SK-N-SH (cell line): ENCODE measurements at regions not wholly inside any gene's neighbourhood (a gene's known extent, or its start where the extent isn't known, plus 50 kb on each side); places are given as distances from the start of the nearest gene placed in this dataset.
A peak's percentile ranks its signal among the peaks of the same experiment; 100 is the strongest.

Source experiments
- CTCF ChIA-PET: fragments of 300-600, 350-600 bp; formaldehyde crosslinking; extraction: SDS; loops from one replicate; lab custom pipeline; 2021; lab: Yijun Ruan, JAX
- POLR2A ChIA-PET: fragments of 350-600 bp; sonication (Branson Sonifier 250); formaldehyde crosslinking; extraction: SDS; loops from one replicate; lab custom pipeline; 2020; ENCODE audit warnings: antibody characterized with exemption, inconsistent platforms; lab: Yijun Ruan, JAX
- DNase-seq: peaks from one replicate; pipeline ENCODE4 v3.0.0; 2012
- H2AFZ ChIP-seq: fragments of 200-600 bp; sonication (generic); 2 replicates; pipeline ENCODE4 v1.8.1; 2016; ENCODE audit warnings: antibody characterized with exemption, mild to moderate bottlenecking, low read depth
- H3F3A ChIP-seq: fragments of 200-600 bp; sonication (generic); replicated peaks from 2 replicates; pipeline ENCODE3; 2016; ENCODE audit warnings: antibody characterized with exemption, mild to moderate bottlenecking; ENCODE audit not compliant: insufficient read depth
- H3K27ac ChIP-seq, 2 experiments: fragments of 200-500 bp in 1 of 2; fragments of 200-600 bp in 1 of 2; sonication (Bioruptor generic) in 1 of 2; sonication (generic), shearing (Covaris generic) in 1 of 2; 2 replicates each; pipeline versions ENCODE4 v1.5.1 to v1.6.1; 2014 to 2016; ENCODE audit warnings: low read depth in 2 of 2, inconsistent platforms in 1 of 2, low read length in 1 of 2, mild to moderate bottlenecking in 1 of 2, mixed read lengths in 1 of 2
- H3K27me3 ChIP-seq: fragments of 200-600 bp; sonication (generic), shearing (Covaris generic); 2 replicates; pipeline ENCODE4 v1.6.1; 2016; ENCODE audit warnings: mixed run types; ENCODE audit not compliant: insufficient read depth
- H3K36me3 ChIP-seq, 2 experiments: fragments of 200-500 bp in 1 of 2; fragments of 200-600 bp in 1 of 2; sonication (Bioruptor generic) in 1 of 2; sonication (generic) in 1 of 2; replicated peaks in 1 of 2; 2 replicates each; pipeline versions ENCODE3 to v1.5.1; 2014 to 2016; ENCODE audit warnings: low read length in 1 of 2, mild to moderate bottlenecking in 1 of 2; ENCODE audit not compliant: insufficient read depth in 2 of 2, control insufficient read depth in 1 of 2
- H3K4me1 ChIP-seq, 2 experiments: fragments of 200-500 bp in 1 of 2; fragments of 200-600 bp in 1 of 2; sonication (Bioruptor generic) in 1 of 2; sonication (generic), shearing (Covaris generic) in 1 of 2; 2 replicates each; pipeline versions ENCODE4 v1.5.1 to v1.6.1; 2014 to 2016; ENCODE audit warnings: low read depth in 1 of 2, low read length in 1 of 2, mixed run types in 1 of 2; ENCODE audit not compliant: insufficient read depth in 2 of 2, control insufficient read depth in 1 of 2
- H3K4me2 ChIP-seq: fragments of 200-600 bp; sonication (generic), shearing (Covaris generic); 2 replicates; pipeline ENCODE4 v1.6.1; 2017; ENCODE audit warnings: mixed run types
- H3K4me3 ChIP-seq, 2 experiments: fragments of 200-500 bp in 1 of 2; fragments of 200-600 bp in 1 of 2; sonication (Bioruptor generic) in 1 of 2; sonication (generic), shearing (Covaris generic) in 1 of 2; 2 replicates each; pipeline versions ENCODE4 v1.5.1 to v1.8.1; 2014 to 2016; ENCODE audit warnings: low read depth in 2 of 2, inconsistent platforms in 1 of 2, low read length in 1 of 2, mild to moderate bottlenecking in 1 of 2, mixed read lengths in 1 of 2, moderate library complexity in 1 of 2
- H3K79me2 ChIP-seq: fragments of 200-600 bp; sonication (generic); 2 replicates; pipeline ENCODE4 v1.8.1; 2017; ENCODE audit warnings: mild to moderate bottlenecking; ENCODE audit not compliant: insufficient read depth
- H3K9ac ChIP-seq: fragments of 200-600 bp; sonication (generic); 2 replicates; pipeline ENCODE4 v1.6.1; 2017; ENCODE audit warnings: mixed run types
- H3K9me2 ChIP-seq: fragments of 200-600 bp; sonication (generic); 2 replicates; pipeline ENCODE4 v1.6.1; 2017; ENCODE audit warnings: mixed run types
- H3K9me3 ChIP-seq: fragments of 200-600 bp; sonication (generic); 2 replicates; pipeline ENCODE4 v1.6.1; 2017; ENCODE audit warnings: mixed run types, mild to moderate bottlenecking, moderate library complexity
- H4K20me1 ChIP-seq: fragments of 200-600 bp; sonication (generic); 2 replicates; pipeline ENCODE4 v1.6.1; 2017; ENCODE audit warnings: mild to moderate bottlenecking, mixed run types; ENCODE audit not compliant: insufficient read depth
- CTCF ChIP-seq: fragments of 200-600 bp; sonication (generic); IDR thresholded peaks from 2 replicates; pipeline ENCODE4 v1.6.1; 2017; ENCODE audit warnings: antibody characterized with exemption, mild to moderate bottlenecking, moderate library complexity
- ELF1 ChIP-seq: IDR thresholded peaks from 2 replicates; pipeline ENCODE4 v1.4.0; 2012
- EP300 ChIP-seq, 2 experiments: IDR thresholded peaks; 2 replicates each; pipeline versions ENCODE4 v1.4.0 to v1.6.1; 2012; ENCODE audit warnings: borderline replicate concordance in 1 of 2, low read depth in 1 of 2, low read length in 1 of 2
- IRF3 ChIP-seq: fragments of 150-350 bp; IDR thresholded peaks from 2 replicates; pipeline ENCODE4 v1.6.1; 2016; ENCODE audit warnings: mild to moderate bottlenecking, low read depth, low read length
- MXI1 ChIP-seq: IDR thresholded peaks from 2 replicates; pipeline ENCODE4 v1.6.1; 2012; ENCODE audit warnings: mild to moderate bottlenecking, low read depth, low read length, improper control_type of control experiment
- RAD21 ChIP-seq: IDR thresholded peaks from 2 replicates; pipeline ENCODE4 v1.6.1; 2012; ENCODE audit warnings: mild to moderate bottlenecking, low read length
- REST ChIP-seq: IDR thresholded peaks from 2 replicates; pipeline ENCODE4 v1.6.1; 2012; ENCODE audit warnings: mild to moderate bottlenecking, low read depth, low read length, moderate library complexity
- SMC3 ChIP-seq: IDR thresholded peaks from 2 replicates; pipeline ENCODE4 v1.6.1; 2012; ENCODE audit warnings: low read depth, low read length, improper control_type of control experiment
- WGBS: methylation state at CpG from one replicate; pipeline ENCODE4 v1.1.6; 2017; ENCODE audit warnings: low lambda C conversion rate; 5-methylcytosine and 5-hydroxymethylcytosine counted together

- WGBS = 65% methylated on average over 1 of the region's 1 CpG
- Histone ChIP-seq H3K4me2 (no peak overlapping the region), H3K9ac (no peak overlapping the region), H3K4me1 (peaks cover 0 to 4% of the 10 kb centered on the region in 2 experiments; a peak in 2 of 4 replicates), H3K27me3 (no peaks in the 10 kb centered on the region), H3F3A (no peaks in the 10 kb centered on the region), H3K9me3 (no peaks in the 10 kb centered on the region), H2AFZ (no peak overlapping the region), H4K20me1 (no peaks in the 10 kb centered on the region), H3K27ac (no peak overlapping the region), H3K79me2 (no peaks in the 10 kb centered on the region), H3K4me3 (no peak overlapping the region), H3K9me2 (no peaks in the 10 kb centered on the region), H3K36me3 (no peaks in the 10 kb centered on the region)
- ChIA-PET CTCF (no interaction called here), POLR2A (no interaction called here)
- TF ChIP-seq REST = no peak
- TF ChIP-seq CTCF = peak; percentile 42; the same call in 1 of the 2 replicates
- no peak for DNase-seq
Observed at GRCh38 chr18:41395695-41396094, 559.3 kb upstream of the PIK3C3 start.

- CTCF ChIA-PET = interaction anchor here (0.7 to 3.0 kb wide), 26 partner anchors 10 to 1233 kb away, joined by 3 to 18 read pairs (median 4); no protein-coding TSS in a partner anchor
Observed at GRCh38 chr18:41391616-41392595, 563.1 kb upstream of the PIK3C3 start.

More at GRCh38 chr18:41391616-41392595, 563.1 kb upstream of the PIK3C3 start:
- H3K4me2 ChIP-seq = peak overlapping the region; percentile 59
- H3K9me3 ChIP-seq = no peaks in the 10 kb centered on the region
- H3K9me2 ChIP-seq = no peaks in the 10 kb centered on the region
- 14% methylated on average over 12 of the region's 12 CpGs for WGBS
- H3K4me1 ChIP-seq = peaks cover 0 to 4% of the 10 kb centered on the region in 2 experiments; a peak in 2 of 4 replicates
- TF ChIP-seq EP300 (IDR thresholded peaks at IDR 0.05; ENCODE audit: borderline replicate concordance in 1 of 2, low read depth in 1 of 2, low read length in 1 of 2) (peak in 1 of 2 experiments; percentile 33; a peak in 1 of 4 replicates), REST (no peak), MXI1 (0 out of 2 replicates have a peak, but pooled peaks have one; percentile 20), SMC3 (peak; percentile 75), RAD21 (peak; percentile 92), ELF1 (no peak), CTCF (peak; percentile 86), IRF3 (peak; percentile 11; the same call in 1 of the 2 replicates)
- H3K27me3 ChIP-seq = no peaks in the 10 kb centered on the region
- H3K79me2 ChIP-seq = no peaks in the 10 kb centered on the region
- POLR2A ChIA-PET = no interaction called here
- peak overlapping the region in 1 of 2 experiments; percentile 63; a peak in 1 of 4 replicates for H3K27ac ChIP-seq
- H3K36me3 ChIP-seq = no peaks in the 10 kb centered on the region
- peak overlapping the region; percentile 41 to 53; a peak in 3 of 4 replicates for H3K4me3 ChIP-seq
- DNase-seq = peak; percentile 72
- no peaks in the 10 kb centered on the region for H4K20me1 ChIP-seq
- H3F3A ChIP-seq = no peaks in the 10 kb centered on the region
- H2AFZ ChIP-seq = peak overlapping the region; percentile 69
- peak overlapping the region; percentile 55; the same call in 1 of the 2 replicates for H3K9ac ChIP-seq
